ENCODE measurements at regions not wholly inside any gene's neighbourhood (a gene's known extent, or its start where the extent isn't known, plus 50 kb on each side); places are given as distances from the start of the nearest gene placed in this dataset.

DNA sequence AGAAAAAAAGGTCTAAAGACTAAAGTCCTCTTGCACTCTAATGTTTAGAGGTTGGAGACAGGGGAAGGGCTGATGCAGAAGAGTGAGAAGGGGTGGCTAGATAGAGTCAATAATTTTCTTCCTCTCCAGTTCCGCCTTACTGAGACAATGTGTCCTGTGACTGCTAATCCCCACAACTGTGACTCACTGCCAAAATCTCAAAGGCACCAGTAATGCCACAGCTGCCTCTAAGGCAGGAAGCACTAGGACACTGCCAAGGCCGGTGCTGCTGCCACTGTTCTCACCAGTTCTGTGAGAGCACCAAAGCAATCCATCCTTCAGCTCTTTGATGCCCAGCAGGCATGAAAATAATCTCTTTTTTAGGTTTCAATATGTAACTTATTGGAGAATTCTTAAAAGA is 701.9 kb upstream of the MAP3K7 start:
- Histone ChIP-seq H3K4me3 (no peak overlapping the region), H3K36me3 (no peaks in the 10 kb centered on the region), H3K27ac (no peak overlapping the region), H3K4me1 (no peaks in the 10 kb centered on the region), H3K9me3 (no peaks in the 10 kb centered on the region), H3K27me3 (no peaks in the 10 kb centered on the region)
- ATAC-seq (no peak), DNase-seq (no peak)
- TF ChIP-seq, protein P1, sequence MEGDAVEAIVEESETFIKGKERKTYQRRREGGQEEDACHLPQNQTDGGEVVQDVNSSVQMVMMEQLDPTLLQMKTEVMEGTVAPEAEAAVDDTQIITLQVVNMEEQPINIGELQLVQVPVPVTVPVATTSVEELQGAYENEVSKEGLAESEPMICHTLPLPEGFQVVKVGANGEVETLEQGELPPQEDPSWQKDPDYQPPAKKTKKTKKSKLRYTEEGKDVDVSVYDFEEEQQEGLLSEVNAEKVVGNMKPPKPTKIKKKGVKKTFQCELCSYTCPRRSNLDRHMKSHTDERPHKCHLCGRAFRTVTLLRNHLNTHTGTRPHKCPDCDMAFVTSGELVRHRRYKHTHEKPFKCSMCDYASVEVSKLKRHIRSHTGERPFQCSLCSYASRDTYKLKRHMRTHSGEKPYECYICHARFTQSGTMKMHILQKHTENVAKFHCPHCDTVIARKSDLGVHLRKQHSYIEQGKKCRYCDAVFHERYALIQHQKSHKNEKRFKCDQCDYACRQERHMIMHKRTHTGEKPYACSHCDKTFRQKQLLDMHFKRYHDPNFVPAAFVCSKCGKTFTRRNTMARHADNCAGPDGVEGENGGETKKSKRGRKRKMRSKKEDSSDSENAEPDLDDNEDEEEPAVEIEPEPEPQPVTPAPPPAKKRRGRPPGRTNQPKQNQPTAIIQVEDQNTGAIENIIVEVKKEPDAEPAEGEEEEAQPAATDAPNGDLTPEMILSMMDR (IDR thresholded peaks at IDR 0.05): no peak
- TF ChIP-seq POLR2A (IDR thresholded peaks at IDR 0.05): no peak
- intact Hi-C loops (cut with DNase I): no loop called here
- 75 to 89% (median 83%) methylated on average over 2 of the region's 2 CpGs for WGBS, 4 donors

GRCh38 chr6:91281901-91282300 is 695.0 kb upstream of the MAP3K7 start:
- Histone ChIP-seq H3K36me3 (no peaks in the 10 kb centered on the region), H3K4me3 (no peak overlapping the region), H3K27me3 (no peaks in the 10 kb centered on the region), H3K27ac (no peak overlapping the region), H3K4me1 (no peaks in the 10 kb centered on the region), H3K9me3 (peaks cover 0 to 8% (median 0%) of the 10 kb centered on the region in 12 donors)
- TF ChIP-seq, protein P1 (IDR thresholded peaks at IDR 0.05): no peak
- TF ChIP-seq POLR2A (IDR thresholded peaks at IDR 0.05): no peak
- intact Hi-C loops (cut with DNase I): no loop called here
- DNase-seq (no peak), ATAC-seq (no peak)

GRCh38 chr6:91280494-91280830 is 693.6 kb upstream of the MAP3K7 start:
- Histone ChIP-seq H3K9me3 (peaks cover 0 to 8% (median 0%) of the 10 kb centered on the region in 12 donors), H3K4me1 (no peaks in the 10 kb centered on the region), H3K36me3 (no peaks in the 10 kb centered on the region), H3K27ac (no peak overlapping the region), H3K27me3 (no peaks in the 10 kb centered on the region), H3K4me3 (no peak overlapping the region)
- ATAC-seq: no peak
- WGBS, 4 donors: 66 to 73% (median 71%) methylated on average over 3 of the region's 3 CpGs
- no peak for DNase-seq
- TF ChIP-seq POLR2A (IDR thresholded peaks at IDR 0.05): no peak
- TF ChIP-seq, protein P1 (IDR thresholded peaks at IDR 0.05): no peak
- intact Hi-C loops (cut with DNase I): no loop called here

- no peaks in the 10 kb centered on the region for H3K4me1 ChIP-seq
- no peaks in the 10 kb centered on the region for H3K27me3 ChIP-seq
- TF ChIP-seq, protein P1 (IDR thresholded peaks at IDR 0.05): no peak
- no peak for TF ChIP-seq POLR2A (IDR thresholded peaks at IDR 0.05)
- DNase-seq: no peak
- intact Hi-C loops (cut with DNase I): no loop called here
- no peaks in the 10 kb centered on the region for H3K36me3 ChIP-seq
- no peak overlapping the region for H3K27ac ChIP-seq
- no peak for ATAC-seq
- peaks cover 0 to 8% (median 0%) of the 10 kb centered on the region in 12 donors for H3K9me3 ChIP-seq
- WGBS, 4 donors: 77 to 88% (median 85%) methylated on average over 7 of the region's 7 CpGs
- no peak overlapping the region for H3K4me3 ChIP-seq
These were observed 693.0 kb upstream of the MAP3K7 start for GRCh38 chr6:91279740-91280493.
